NB4 (cell line): ENCODE measurements at regions not wholly inside any gene's neighbourhood (a gene's known extent, or its start where the extent isn't known, plus 50 kb on each side); places are given as distances from the start of the nearest gene placed in this dataset.

ENCODE experiments used
- DNase-seq: peaks from one replicate; pipeline ENCODE4 v3.0.0; 2010; ENCODE audit warnings: low read depth
- H3K4me3 ChIP-seq: one replicate; pipeline ENCODE4 v1.5.1; 2011; ENCODE audit warnings: mild to moderate bottlenecking, low read depth, low read length, moderate library complexity
- MYC ChIP-seq: IDR thresholded peaks from 2 replicates; pipeline ENCODE4 v1.6.1; 2011; ENCODE audit warnings: low read depth, low read length
- POLR2A ChIP-seq: IDR thresholded peaks from 2 replicates; pipeline ENCODE4 v1.6.1; 2011; ENCODE audit warnings: mild to moderate bottlenecking; ENCODE audit not compliant: insufficient read length; ENCODE audit errors: extremely low read depth
- TF ChIP-seq, protein P1 (sequence below): IDR thresholded peaks from one replicate; pipeline ENCODE4 v1.5.1; 2012; ENCODE audit warnings: low read depth, low read length
- TF ChIP-seq, protein P2 (sequence below): IDR thresholded peaks from 2 replicates; pipeline ENCODE4 v1.6.1; 2011; ENCODE audit warnings: low read depth, low read length

GRCh38 chr1:5690898-5691297, 301.3 kb downstream of the NPHP4 start:
- TF ChIP-seq, protein P1, sequence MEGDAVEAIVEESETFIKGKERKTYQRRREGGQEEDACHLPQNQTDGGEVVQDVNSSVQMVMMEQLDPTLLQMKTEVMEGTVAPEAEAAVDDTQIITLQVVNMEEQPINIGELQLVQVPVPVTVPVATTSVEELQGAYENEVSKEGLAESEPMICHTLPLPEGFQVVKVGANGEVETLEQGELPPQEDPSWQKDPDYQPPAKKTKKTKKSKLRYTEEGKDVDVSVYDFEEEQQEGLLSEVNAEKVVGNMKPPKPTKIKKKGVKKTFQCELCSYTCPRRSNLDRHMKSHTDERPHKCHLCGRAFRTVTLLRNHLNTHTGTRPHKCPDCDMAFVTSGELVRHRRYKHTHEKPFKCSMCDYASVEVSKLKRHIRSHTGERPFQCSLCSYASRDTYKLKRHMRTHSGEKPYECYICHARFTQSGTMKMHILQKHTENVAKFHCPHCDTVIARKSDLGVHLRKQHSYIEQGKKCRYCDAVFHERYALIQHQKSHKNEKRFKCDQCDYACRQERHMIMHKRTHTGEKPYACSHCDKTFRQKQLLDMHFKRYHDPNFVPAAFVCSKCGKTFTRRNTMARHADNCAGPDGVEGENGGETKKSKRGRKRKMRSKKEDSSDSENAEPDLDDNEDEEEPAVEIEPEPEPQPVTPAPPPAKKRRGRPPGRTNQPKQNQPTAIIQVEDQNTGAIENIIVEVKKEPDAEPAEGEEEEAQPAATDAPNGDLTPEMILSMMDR = no peak
- no peak for TF ChIP-seq MYC
- TF ChIP-seq, protein P2, sequence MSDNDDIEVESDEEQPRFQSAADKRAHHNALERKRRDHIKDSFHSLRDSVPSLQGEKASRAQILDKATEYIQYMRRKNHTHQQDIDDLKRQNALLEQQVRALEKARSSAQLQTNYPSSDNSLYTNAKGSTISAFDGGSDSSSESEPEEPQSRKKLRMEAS = no peak
- no peak for TF ChIP-seq POLR2A
- H3K4me3 ChIP-seq = no peak overlapping the region
- DNase-seq = no peak

GRCh38 chr1:5690291-5690690, 301.9 kb downstream of the NPHP4 start:
- H3K4me3 ChIP-seq = no peak overlapping the region
- no peak for DNase-seq
- TF ChIP-seq POLR2A (no peak), MYC (no peak)
- TF ChIP-seq, protein P2 = no peak
- TF ChIP-seq, protein P1 = no peak

DNA sequence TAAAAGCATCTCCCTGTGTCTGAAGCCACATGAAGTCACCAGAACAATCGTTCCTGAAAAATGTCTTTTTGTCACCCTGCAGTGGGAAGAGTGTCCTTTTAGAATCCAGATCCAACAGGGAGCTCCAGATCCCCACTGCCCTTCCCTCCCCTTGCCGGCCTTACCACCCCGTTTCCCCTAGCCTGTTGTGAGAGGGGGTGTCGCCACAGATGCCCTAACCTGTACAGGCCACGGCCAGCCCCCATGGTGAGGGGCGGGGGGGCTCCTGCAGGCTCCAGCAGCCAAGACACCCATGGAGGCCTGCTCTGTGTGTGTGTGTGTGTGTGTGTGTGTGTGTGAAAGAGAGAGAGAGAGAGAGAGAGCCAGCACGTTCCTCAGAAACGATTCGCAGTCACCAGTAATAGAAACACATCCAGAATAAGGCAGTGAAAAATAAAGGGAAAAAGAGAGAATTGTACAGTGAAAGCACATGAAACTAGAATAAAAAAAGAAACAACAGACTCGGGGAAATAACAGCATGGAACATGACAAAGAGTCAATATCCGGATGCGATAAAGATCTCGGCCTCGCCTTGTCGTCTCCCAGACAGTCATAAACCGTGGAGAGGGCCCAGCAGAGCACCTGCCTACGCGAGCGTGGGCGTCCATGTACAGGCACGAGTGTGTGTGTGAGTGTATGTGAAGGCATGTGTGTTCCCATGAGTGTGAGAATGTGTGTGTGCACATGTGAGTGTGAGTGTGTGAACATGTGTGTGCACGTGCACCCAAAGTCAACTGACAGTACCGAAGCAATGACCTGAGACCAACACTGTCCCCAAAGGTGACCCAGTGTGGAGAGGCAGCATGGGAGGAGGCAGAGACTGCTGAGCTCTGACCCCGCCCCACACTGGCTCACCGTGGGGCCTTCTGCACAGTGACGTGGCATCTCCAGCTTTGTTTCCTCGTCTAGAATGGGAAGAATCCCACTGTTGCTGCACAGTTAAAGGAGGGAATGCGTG, 303.8 kb downstream of the NPHP4 start:
- DNase-seq = no peak
- no peak overlapping the region for H3K4me3 ChIP-seq
- TF ChIP-seq, protein P2 = no peak
- TF ChIP-seq, protein P1 = no peak
- TF ChIP-seq MYC = no peak
- TF ChIP-seq POLR2A = no peak

DNA sequence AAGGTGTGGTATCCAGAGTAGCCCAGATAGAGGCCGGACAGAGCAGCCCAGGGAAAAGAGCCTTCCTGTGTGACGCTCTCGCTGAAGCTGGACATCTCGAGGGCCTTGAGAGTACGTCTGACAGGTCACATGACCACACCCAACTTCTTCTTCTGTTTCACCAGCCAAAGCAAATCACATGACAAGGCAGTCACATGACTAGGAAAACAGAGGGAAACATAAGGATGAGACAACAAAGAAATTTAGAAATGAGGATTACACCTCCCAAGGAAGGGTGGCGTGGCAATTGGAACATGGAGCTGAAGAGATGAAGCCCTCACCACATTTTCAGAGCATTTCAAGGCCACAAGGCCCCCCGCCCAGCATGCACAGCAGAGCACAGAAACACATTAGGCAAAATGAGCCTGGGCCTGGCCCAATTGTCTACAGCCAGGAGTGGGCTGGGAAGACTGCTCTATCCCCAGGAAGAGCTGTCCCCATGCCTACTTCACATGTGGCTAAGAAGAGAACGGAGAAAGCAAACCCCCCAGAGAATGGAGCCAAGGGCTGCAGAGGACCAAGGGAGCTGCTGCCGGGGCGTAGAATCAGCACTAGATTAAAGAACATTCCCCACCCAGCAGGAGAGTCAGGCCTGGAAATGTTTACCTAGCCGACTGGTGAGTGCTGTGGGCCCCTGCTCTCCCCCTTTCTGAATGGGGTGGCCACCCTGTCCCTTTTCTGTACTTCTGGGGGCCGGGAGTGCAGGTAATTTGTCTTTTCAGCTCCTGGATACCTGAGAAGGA, 305.1 kb downstream of the NPHP4 start:
- H3K4me3 ChIP-seq = no peak overlapping the region
- TF ChIP-seq MYC (no peak), POLR2A (no peak)
- TF ChIP-seq, protein P2 = no peak
- TF ChIP-seq, protein P1 = no peak
- no peak for DNase-seq

DNA sequence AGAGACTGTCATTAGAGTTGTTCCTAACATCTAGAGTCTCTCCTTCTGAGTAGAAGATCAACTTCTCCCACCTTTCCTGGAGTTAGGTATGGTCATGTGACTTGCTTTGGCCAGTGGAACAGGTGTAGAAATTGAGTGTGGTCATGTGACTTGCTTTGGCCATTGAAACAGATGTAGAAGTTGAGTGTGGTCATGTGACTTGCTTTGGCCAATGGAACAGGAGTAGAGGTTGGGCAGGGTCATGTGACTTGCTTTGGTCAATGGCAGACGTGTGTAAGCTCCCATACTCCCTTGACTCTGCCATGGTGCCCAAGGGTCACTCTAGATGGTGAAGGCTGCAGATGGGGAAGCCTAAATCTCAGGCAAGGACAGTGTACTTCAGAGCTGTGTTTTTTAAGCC, 306.0 kb downstream of the NPHP4 start:
- H3K4me3 ChIP-seq = no peak overlapping the region
- TF ChIP-seq, protein P2 = no peak
- TF ChIP-seq, protein P1 = no peak
- TF ChIP-seq MYC (no peak), POLR2A (no peak)
- no peak for DNase-seq
